OCI-LY1 (cell line): ENCODE measurements at regions not wholly inside any gene's neighbourhood (a gene's known extent, or its start where the extent isn't known, plus 50 kb on each side); places are given as distances from the start of the nearest gene placed in this dataset.

Source experiments
- EZH2 ChIP-seq: fragments of 200-600 bp; sonication (generic), shearing (Covaris generic); IDR thresholded peaks from 2 replicates; pipeline ENCODE4 v1.8.0; 2017; ENCODE audit warnings: borderline replicate concordance, mixed run types, mild to moderate bottlenecking, antibody characterized with exemption, low read length, moderate library complexity, mixed read lengths
- TF ChIP-seq, protein P1 (sequence below): fragments of 200-600 bp; sonication (generic), shearing (Covaris generic); IDR thresholded peaks from 2 replicates; pipeline ENCODE4 v1.5.1; 2017; ENCODE audit warnings: mild to moderate bottlenecking, antibody characterized with exemption, low read length, moderate library complexity, mixed read lengths

- TF ChIP-seq, protein P1, sequence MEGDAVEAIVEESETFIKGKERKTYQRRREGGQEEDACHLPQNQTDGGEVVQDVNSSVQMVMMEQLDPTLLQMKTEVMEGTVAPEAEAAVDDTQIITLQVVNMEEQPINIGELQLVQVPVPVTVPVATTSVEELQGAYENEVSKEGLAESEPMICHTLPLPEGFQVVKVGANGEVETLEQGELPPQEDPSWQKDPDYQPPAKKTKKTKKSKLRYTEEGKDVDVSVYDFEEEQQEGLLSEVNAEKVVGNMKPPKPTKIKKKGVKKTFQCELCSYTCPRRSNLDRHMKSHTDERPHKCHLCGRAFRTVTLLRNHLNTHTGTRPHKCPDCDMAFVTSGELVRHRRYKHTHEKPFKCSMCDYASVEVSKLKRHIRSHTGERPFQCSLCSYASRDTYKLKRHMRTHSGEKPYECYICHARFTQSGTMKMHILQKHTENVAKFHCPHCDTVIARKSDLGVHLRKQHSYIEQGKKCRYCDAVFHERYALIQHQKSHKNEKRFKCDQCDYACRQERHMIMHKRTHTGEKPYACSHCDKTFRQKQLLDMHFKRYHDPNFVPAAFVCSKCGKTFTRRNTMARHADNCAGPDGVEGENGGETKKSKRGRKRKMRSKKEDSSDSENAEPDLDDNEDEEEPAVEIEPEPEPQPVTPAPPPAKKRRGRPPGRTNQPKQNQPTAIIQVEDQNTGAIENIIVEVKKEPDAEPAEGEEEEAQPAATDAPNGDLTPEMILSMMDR: no peak
- TF ChIP-seq EZH2: no peak
Observed at GRCh38 chr3:159186581-159186980, 384.7 kb downstream of the MFSD1 start.
